IMR-90 (cell line): ENCODE measurements at regions not wholly inside any gene's neighbourhood (a gene's known extent, or its start where the extent isn't known, plus 50 kb on each side); places are given as distances from the start of the nearest gene placed in this dataset.

Experiments used
- ATAC-seq: fragments of 200-7000 bp; cut with Tn5 transposase; 2 replicates; pipeline ENCODE4 v1.9.1; 2020; ENCODE audit warnings: low read depth, mild to moderate bottlenecking, moderate library complexity
- BruUV-seq: library from RNA; stranded (reverse); fragments of 400-500 nt; replicated peaks from 2 replicates; lab custom pipeline; 2021; lab: Mats Ljungman, UMichigan
- CTCF ChIA-PET: fragments of 300-600 bp; formaldehyde crosslinking; extraction: SDS; loops from one replicate; lab custom pipeline; 2021; ENCODE audit warnings: antibody characterized with exemption; lab: Yijun Ruan, JAX
- POLR2A ChIA-PET: fragments of 300-600 bp; sonication (Branson Sonifier 250); formaldehyde crosslinking; loops from one replicate; lab custom pipeline; 2022; ENCODE audit warnings: antibody characterized with exemption; ENCODE audit not compliant: unreplicated experiment; lab: Charles Lee
- DNase-seq: peaks from one replicate; pipeline ENCODE4 v3.0.0; 2013
- H2AFZ ChIP-seq: replicated peaks from 2 replicates; pipeline ENCODE3; 2013; ENCODE audit warnings: low read length, mild to moderate bottlenecking; ENCODE audit not compliant: poor library complexity
- H2AK5ac ChIP-seq: 2 replicates; pipeline ENCODE4 v1.6.1; 2013; ENCODE audit warnings: low read depth, low read length, inconsistent platforms
- H2AK9ac ChIP-seq: replicated peaks from 2 replicates; pipeline ENCODE3; 2013; ENCODE audit warnings: mild to moderate bottlenecking, low read depth, low read length, moderate library complexity; ENCODE audit not compliant: poor library complexity
- H2BK120ac ChIP-seq: 2 replicates; pipeline ENCODE4 v1.6.1; 2013; ENCODE audit warnings: low read depth, low read length, inconsistent platforms
- H2BK15ac ChIP-seq: 3 replicates; pipeline ENCODE4 v1.6.1; 2013; ENCODE audit warnings: low read depth, low read length, inconsistent platforms
- H2BK20ac ChIP-seq: 2 replicates; pipeline ENCODE4 v1.6.1; 2013; ENCODE audit warnings: low read depth, mild to moderate bottlenecking, inconsistent platforms, low read length, moderate library complexity
- H2BK5ac ChIP-seq: 2 replicates; pipeline ENCODE4 v1.6.1; 2013; ENCODE audit warnings: mild to moderate bottlenecking, low read depth, low read length, inconsistent platforms; ENCODE audit not compliant: poor library complexity, severe bottlenecking
- H3K14ac ChIP-seq: replicated peaks from 2 replicates; pipeline ENCODE4 v1.6.1; 2013; ENCODE audit warnings: low read depth, low read length, inconsistent platforms
- H3K18ac ChIP-seq: 2 replicates; pipeline ENCODE4 v1.6.1; 2013; ENCODE audit warnings: low read depth, low read length, control low read depth
- H3K23ac ChIP-seq: 2 replicates; pipeline ENCODE4 v1.6.1; 2013; ENCODE audit warnings: low read depth, low read length, inconsistent platforms
- H3K27ac ChIP-seq: 2 replicates; pipeline ENCODE4 v1.5.1; 2013; ENCODE audit warnings: mild to moderate bottlenecking, control low read depth, low read length; ENCODE audit not compliant: insufficient read depth
- H3K27me3 ChIP-seq: 2 replicates; pipeline ENCODE4 v1.6.1; 2013; ENCODE audit warnings: low read length; ENCODE audit not compliant: control insufficient read depth, insufficient read depth
- H3K36me3 ChIP-seq: 2 replicates; pipeline ENCODE4 v1.6.1; 2013; ENCODE audit warnings: low read length, mixed read lengths; ENCODE audit not compliant: control insufficient read depth, insufficient read depth
- H3K4ac ChIP-seq: 2 replicates; pipeline ENCODE4 v1.6.1; 2013; ENCODE audit warnings: low read depth, low read length, inconsistent platforms
- H3K4me1 ChIP-seq: 2 replicates; pipeline ENCODE4 v1.6.1; 2013; ENCODE audit warnings: low read length, mixed read lengths; ENCODE audit not compliant: control insufficient read depth, insufficient read depth
- H3K4me2 ChIP-seq: 2 replicates; pipeline ENCODE4 v1.6.1; 2013; ENCODE audit warnings: low read depth, mild to moderate bottlenecking, control low read depth, low read length, moderate library complexity
- H3K4me3 ChIP-seq: 2 replicates; pipeline ENCODE4 v1.5.1; 2013; ENCODE audit warnings: low read depth, mild to moderate bottlenecking, control low read depth, low read length, moderate library complexity; ENCODE audit not compliant: insufficient read depth
- H3K56ac ChIP-seq: 2 replicates; pipeline ENCODE4 v1.6.1; 2013; ENCODE audit warnings: low read length, inconsistent platforms; ENCODE audit not compliant: insufficient read depth; ENCODE audit errors: extremely low read depth
- H3K79me1 ChIP-seq, 2 experiments: 2 replicates each; pipeline ENCODE4 v1.6.1; 2013; ENCODE audit warnings: low read length in 2 of 2, inconsistent platforms in 1 of 2, low read depth in 1 of 2
- H3K9ac ChIP-seq: 2 replicates; pipeline ENCODE4 v1.6.1; 2013; ENCODE audit warnings: low read depth, low read length, control low read depth
- H3K9me1 ChIP-seq: 2 replicates; pipeline ENCODE4 v1.6.1; 2013; ENCODE audit warnings: low read length, inconsistent platforms; ENCODE audit not compliant: insufficient read depth
- H3K9me3 ChIP-seq: 2 replicates; pipeline ENCODE4 v1.6.1; 2013; ENCODE audit warnings: low read length; ENCODE audit not compliant: control insufficient read depth, insufficient read depth
- H4K20me1 ChIP-seq: 2 replicates; pipeline ENCODE4 v1.6.1; 2013; ENCODE audit warnings: low read length, inconsistent platforms; ENCODE audit not compliant: insufficient read depth
- H4K5ac ChIP-seq: 2 replicates; pipeline ENCODE4 v1.6.1; 2013; ENCODE audit warnings: mild to moderate bottlenecking, low read depth, low read length, control low read depth
- H4K8ac ChIP-seq, 2 experiments: 2 replicates each; pipeline ENCODE4 v1.6.1; 2013; ENCODE audit warnings: low read depth in 2 of 2, low read length in 2 of 2, control low read depth in 1 of 2, inconsistent platforms in 1 of 2
- H4K91ac ChIP-seq: 2 replicates; pipeline ENCODE4 v1.6.1; 2013; ENCODE audit warnings: low read depth, low read length, inconsistent platforms; ENCODE audit not compliant: insufficient read depth
- BHLHE40 ChIP-seq: fragments of 150-350 bp; IDR thresholded peaks from 2 replicates; pipeline ENCODE4 v1.6.1; 2016; ENCODE audit warnings: mild to moderate bottlenecking, low read depth, low read length
- CEBPB ChIP-seq: IDR thresholded peaks from 2 replicates; pipeline ENCODE4 v1.6.1; 2012; ENCODE audit warnings: low read depth, low read length, improper control_type of control experiment
- MXI1 ChIP-seq: IDR thresholded peaks from 2 replicates; pipeline ENCODE4 v1.6.1; 2012; ENCODE audit warnings: low read depth, mild to moderate bottlenecking, low read length, moderate library complexity, borderline replicate concordance
- RFX5 ChIP-seq: IDR thresholded peaks from 2 replicates; pipeline ENCODE4 v1.8.0; 2012; ENCODE audit warnings: low read depth, mild to moderate bottlenecking, low read length, moderate library complexity
- WGBS, 2 experiments: methylation state at CpG; one replicate each; pipeline versions ENCODE4 v1.1.5 to v1.1.7; 2013; ENCODE audit warnings: missing lambda C conversion rate in 2 of 2; ENCODE audit not compliant: insufficient read length in 1 of 2; ENCODE audit errors: extremely low coverage in 2 of 2; 5-methylcytosine and 5-hydroxymethylcytosine counted together
- dilution Hi-C: fragments of 300-500 bp; cut with HindIII; formaldehyde crosslinking; loops from one replicate; pipeline ENCODE4 v1.14.3; 2018; ENCODE audit warnings: low sequenced_read_pairs; ENCODE audit not compliant: unreplicated experiment
- in situ Hi-C: fragments of 300-500 bp; cut with MboI; formaldehyde crosslinking; loops from 3 replicates; pipeline ENCODE4 v1.14.3; 2019; ENCODE audit warnings: low sequenced_read_pairs, inconsistent platforms, mixed read lengths
- intact Hi-C: fragments of 100-400 bp; cut with micrococcal nuclease; formaldehyde crosslinking; loops from 2 replicates; pipeline ENCODE4 v1.10.0; 2022

DNA sequence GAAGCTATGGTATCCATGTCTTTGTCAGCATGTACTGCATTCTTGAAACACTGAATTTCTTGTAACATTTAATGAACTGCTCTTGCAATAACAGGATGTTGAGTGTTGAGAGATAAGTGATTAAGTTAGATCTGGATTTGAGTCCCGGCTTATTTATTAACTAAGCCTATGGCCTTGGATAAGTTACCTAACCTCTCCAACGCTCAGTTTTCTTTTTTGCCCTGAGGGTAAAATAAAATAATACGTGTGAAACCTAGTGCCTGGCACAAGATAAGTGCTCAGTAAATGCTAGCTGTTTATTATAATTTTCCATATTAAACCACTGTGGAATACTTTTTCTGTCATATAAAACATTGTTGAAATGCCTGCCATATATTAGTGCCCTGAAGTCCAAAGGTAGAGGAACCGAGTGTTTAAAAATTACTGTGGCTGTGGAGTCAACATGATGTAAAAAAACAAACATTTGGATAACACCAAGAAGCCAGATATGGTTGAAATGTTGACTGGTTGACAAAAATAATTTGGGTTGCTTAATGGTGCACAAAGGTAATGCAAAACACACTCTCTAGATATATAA is 58.6 kb upstream of the ALB start:
- Histone ChIP-seq H3K9me1 (no peaks in the 10 kb centered on the region), H3K4me3 (no peak overlapping the region), H2BK120ac (no peak overlapping the region), H3K27me3 (peaks cover 2% of the 10 kb centered on the region), H3K27ac (no peak overlapping the region), H4K8ac (no peak overlapping the region), H3K18ac (no peak overlapping the region), H3K4me2 (no peak overlapping the region), H2BK5ac (no peak overlapping the region), H3K36me3 (no peaks in the 10 kb centered on the region), H3K9ac (no peak overlapping the region), H2AK9ac (no peak overlapping the region), H4K5ac (no peak overlapping the region), H3K56ac (no peak overlapping the region), H2AFZ (no peak overlapping the region), H3K4ac (no peak overlapping the region), H4K20me1 (no peaks in the 10 kb centered on the region), H3K79me1 (no peaks in the 10 kb centered on the region), H3K4me1 (no peaks in the 10 kb centered on the region), H2BK20ac (no peak overlapping the region), H2BK15ac (no peak overlapping the region), H4K91ac (no peak overlapping the region), H3K23ac (no peak overlapping the region), H2AK5ac (no peak overlapping the region), H3K14ac (no peak overlapping the region), H3K9me3 (no peaks in the 10 kb centered on the region)
- intact Hi-C loops, result loop anchor here (10.0 kb wide), 1 partner anchor 229 kb away; no protein-coding TSS in a partner anchor
- TF ChIP-seq MXI1 (no peak), CEBPB (no peak), BHLHE40 (no peak), RFX5 (no peak)
- dilution Hi-C loops, result no loop called here
- no TSS peak for BruUV-seq
- POLR2A ChIA-PET, result no interaction called here
- CTCF ChIA-PET, result no interaction called here
- ATAC-seq (no peak), DNase-seq (no peak)
- WGBS, 2 experiments, result no CpG with 5 or more reads among the region's 4 CpGs
- in situ Hi-C loops, result no loop called here
